HG03558 (cell line): ENCODE measurements at regions not wholly inside any gene's neighbourhood (a gene's known extent, or its start where the extent isn't known, plus 50 kb on each side); places are given as distances from the start of the nearest gene placed in this dataset.

ENCODE experiments used
- ATAC-seq: cut with Tn5 transposase; IDR thresholded peaks from one replicate; pipeline ENCODE4 v1.9.1; 2021; ENCODE audit warnings: moderate number of reproducible peaks; ENCODE audit not compliant: unreplicated experiment; ENCODE audit errors: extremely low read depth

DNA sequence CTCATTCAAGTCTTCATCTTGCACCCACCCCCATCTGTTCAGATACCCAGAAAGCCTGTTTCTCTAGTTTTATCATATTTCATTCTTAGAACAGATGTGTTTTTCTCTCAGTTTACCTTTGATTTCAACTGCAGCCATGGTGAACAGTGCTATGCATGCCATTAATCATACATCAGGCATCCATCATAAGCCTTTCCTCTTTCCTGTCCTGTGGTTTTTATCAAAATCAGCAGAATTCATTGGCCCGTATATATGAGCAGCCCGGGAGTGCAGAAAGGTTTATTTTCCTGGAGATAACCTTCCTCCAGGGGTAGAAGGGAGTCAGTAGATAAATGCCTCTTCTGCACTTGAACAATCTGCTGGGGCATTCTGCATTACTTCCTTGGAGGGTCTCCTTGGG, 65.7 kb downstream of the IL21 start:
- ATAC-seq: no peak

DNA sequence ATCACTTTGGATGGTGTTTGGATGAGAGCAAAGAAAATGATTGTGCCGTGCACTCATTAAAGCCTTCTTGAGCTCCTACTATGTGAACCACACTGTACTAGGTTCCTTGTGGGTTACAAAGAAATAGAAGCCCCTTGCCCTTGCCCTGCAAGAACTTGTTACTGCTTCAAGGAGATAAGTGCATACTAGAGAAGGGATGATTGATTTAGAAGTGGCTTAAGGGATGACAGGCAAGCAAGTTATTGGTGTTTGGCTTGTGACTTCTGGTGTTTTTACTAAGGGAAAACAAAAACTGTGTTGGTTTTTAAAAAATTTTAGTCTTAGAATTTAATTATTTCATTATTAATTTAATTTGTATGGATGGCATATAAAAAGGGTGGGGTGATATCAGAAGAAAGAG, 67.4 kb downstream of the IL21 start:
- no peak for ATAC-seq

DNA sequence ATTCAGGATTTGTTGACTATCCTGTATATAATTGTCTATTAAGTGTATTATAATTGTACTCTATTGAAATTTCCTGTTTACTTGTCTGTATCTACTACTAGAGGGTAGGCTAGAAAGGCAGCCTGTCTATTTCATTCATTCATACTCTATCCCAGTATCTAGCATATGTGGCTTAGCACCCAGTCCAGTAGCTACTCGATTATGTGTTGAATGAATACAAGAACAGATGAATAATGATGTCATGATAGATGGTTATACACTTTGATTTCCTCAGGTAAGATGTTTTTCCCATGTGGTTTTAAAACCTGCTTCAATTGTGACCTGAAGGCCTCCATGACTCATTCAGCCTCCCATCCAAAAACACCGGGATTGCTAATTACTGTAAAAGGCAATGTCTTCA, 68.0 kb downstream of the IL21 start:
- ATAC-seq: no peak

GRCh38 chr4:122548886-122549630, 71.8 kb downstream of the IL21 start:
- no peak for ATAC-seq

GRCh38 chr4:122548452-122548851, 72.4 kb downstream of the IL21 start:
- ATAC-seq: no peak

GRCh38 chr4:122542411-122543236, 78.2 kb downstream of the IL21 start:
- peak; percentile 87 for ATAC-seq

- no peak for ATAC-seq
Measured at GRCh38 chr4:122541996-122542395, 78.9 kb downstream of the IL21 start.

- ATAC-seq: no peak
Measured at GRCh38 chr4:122540838-122541237, 80.0 kb downstream of the IL21 start.

GRCh38 chr4:122539861-122540465, 80.9 kb downstream of the IL21 start:
- ATAC-seq: no peak

DNA sequence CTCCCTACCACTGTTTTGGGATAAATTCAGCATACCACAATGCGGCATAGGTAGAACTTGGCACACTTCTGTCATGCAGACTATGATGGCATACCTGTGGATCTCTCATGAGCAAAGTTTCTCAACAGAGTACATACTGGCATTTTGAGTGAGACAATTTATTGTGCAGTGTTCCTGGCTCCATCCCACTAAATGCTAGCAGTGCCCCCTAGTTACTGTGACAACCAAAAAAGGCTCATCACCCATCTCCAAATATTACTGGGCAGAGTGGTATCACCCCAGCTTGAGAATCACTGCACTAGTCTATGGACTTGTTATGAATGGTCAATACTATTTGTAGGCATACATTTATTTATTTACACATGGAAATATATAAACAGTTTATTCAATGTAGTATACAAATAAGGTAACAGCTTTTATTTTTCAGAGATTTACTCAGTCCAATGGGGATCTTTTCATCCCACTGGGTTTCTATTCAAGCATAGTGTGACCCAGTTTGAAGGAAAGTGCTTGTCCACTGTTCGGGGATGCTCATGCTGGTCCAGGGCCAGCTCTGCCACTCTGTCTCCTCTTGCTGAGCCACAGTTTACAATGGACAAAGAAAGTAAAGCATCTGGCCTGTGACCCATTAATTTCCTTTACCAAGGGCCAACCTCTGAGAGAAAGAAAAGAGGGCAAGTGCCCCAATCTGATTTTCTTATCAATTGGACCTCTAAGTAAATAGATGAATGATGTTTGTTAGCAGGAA, 81.0 kb upstream of the IL2 start:
- no peak for ATAC-seq

- no peak for ATAC-seq
Measured at GRCh38 chr4:122536001-122536400, 79.5 kb upstream of the IL2 start.

DNA sequence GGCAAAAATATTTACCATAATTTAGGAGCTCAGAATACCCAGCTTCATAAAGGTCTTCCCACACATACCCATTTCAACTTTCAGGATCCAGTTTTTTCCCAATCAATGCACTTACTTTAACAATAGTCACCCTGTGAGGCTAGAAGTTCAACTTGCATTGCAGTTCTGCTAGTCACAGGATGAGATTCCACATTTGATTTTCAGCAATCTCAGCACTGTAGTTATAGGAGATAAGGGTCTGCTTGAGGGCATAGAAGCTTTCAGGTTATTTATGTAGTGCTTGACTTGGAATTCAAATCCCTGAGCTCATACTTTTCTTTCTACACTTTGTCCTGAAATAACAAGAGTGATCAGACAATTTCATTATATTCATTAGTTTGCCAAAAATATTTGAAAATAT, 78.3 kb upstream of the IL2 start:
- no peak for ATAC-seq

- no peak for ATAC-seq
Measured at GRCh38 chr4:122533841-122534240, 77.3 kb upstream of the IL2 start.

GRCh38 chr4:122532766-122533165, 76.2 kb upstream of the IL2 start:
- ATAC-seq: no peak

DNA sequence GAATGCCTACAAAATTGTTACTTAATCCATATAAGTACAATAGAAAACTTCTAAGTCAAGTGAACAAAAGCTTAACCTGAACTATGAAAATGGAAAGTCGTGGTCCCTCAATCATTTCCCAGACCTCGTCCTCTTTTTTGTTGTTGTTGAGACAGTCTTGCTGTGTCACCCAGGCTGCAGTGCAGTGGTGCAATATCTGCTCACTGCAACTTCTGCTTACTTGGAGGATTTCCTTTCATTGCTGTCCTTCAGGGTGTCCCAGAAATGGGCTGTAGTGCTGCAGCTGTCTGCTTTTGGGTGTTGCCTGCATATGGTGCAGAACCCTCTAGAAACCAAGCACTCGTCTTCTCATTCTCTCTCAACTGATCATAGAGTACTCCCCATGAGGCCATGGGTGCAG, 75.0 kb upstream of the IL2 start:
- ATAC-seq: no peak

DNA sequence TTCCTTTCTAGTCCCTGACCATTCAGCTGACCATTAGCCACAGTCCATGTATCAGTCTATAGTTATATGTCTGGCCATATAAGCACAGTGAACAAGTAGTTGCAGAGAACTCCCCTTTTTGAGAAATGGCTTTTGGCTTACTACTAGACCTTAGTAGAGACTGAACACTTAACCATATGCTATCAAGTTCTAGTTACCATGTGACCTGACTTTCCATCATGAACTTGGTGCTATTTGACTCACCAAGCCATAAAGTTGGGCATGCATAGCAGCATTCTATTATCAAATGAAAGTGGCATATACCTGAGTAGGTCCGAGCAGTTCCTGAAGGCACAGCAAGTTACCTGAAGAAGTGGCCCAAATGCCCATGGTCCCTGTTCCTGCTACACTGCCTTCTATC, 74.5 kb upstream of the IL2 start:
- no peak for ATAC-seq

GRCh38 chr4:122528879-122529278, 72.4 kb upstream of the IL2 start:
- ATAC-seq: no peak

DNA sequence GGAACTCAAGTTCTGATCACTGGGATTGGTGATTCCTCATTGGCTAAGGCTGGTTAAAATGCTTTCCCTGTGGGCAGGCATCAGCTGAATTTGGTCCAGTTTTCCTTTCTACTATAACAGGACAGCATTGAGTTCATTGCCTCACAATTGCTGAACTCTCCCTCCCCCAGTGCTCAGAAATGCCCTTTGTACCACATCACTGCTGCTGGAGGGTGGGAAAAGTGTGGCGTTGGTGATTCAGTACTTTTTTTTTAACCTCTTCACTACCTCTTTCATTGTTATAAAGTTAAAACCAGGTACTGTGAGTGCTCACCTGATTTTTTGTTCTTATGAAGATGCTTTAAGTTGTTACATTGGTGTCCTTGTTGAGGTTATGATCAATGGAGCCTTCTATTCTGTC, 69.3 kb upstream of the IL2 start:
- ATAC-seq: no peak

DNA sequence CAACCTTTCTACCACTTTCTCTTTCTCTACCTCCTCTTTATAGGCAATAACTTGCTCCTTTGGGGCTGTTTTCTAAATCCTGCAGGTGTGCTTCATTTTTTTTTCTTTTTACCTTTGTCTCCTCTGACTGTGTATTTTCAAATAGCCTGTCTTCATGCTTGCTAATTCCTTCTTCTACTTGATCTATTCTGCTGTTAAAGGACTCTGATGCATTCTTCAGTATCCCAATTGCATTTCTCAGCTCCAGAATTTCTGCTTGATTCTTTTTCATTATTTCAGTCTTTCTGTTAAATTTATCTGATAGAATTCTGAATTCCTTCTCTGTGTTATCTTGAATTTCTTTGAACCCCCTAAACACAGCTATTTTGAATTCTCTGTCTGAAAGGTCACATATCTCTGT, 67.7 kb upstream of the IL2 start:
- ATAC-seq: no peak

DNA sequence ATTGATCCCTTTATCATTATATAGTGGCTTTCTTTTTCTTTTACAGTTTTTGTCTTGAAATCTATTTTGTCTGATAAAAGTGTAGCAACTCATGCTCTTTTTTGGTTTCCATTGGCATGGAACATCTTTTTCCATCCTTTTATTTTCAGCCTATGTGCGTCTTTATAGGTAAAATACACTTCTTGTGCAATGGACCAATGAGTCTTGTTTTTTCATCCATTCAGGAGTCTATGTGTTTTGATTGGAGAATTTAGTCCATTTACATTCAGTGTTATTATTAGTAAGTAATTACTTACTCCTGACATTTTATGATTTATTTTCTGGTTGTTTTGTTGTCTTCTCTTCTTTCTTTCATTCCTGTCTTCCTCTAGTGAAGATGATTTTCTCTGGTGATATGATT, 66.4 kb upstream of the IL2 start:
- ATAC-seq: no peak

DNA sequence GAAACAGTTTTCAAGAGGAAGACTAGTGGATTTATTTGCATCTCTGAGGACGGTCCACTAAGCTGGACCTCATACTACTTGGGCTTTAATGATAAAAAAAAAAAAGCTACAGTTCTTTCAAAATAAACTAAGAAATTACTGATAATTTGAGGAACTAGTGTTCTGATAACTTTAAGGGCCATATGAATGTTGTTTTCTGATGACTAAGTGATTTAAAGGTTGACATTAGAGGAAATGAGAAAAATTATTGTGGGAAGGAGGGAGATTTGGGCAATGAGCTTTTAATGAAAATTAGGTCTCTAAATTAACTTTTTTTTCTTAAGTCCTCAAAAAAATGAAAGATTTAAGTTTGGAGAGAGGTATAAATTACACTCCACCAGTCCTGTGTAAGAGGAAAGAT, 60.8 kb upstream of the IL2 start:
- ATAC-seq: no peak
